Astrocyte (in vitro differentiated cells and primary cell): ENCODE measurements at regions not wholly inside any gene's neighbourhood (a gene's known extent, or its start where the extent isn't known, plus 50 kb on each side); places are given as distances from the start of the nearest gene placed in this dataset.

Source experiments
- EZH2 ChIP-seq: IDR thresholded peaks from 2 replicates; pipeline ENCODE4 v1.6.1; 2012; ENCODE audit warnings: mild to moderate bottlenecking, low read length, inconsistent platforms; ENCODE audit not compliant: insufficient read depth
- TF ChIP-seq, protein P1 (sequence below): IDR thresholded peaks from 2 replicates; pipeline ENCODE4 v1.5.1; 2011; ENCODE audit warnings: low read depth, mild to moderate bottlenecking, inconsistent platforms, low read length, moderate library complexity; ENCODE audit not compliant: insufficient read depth

DNA sequence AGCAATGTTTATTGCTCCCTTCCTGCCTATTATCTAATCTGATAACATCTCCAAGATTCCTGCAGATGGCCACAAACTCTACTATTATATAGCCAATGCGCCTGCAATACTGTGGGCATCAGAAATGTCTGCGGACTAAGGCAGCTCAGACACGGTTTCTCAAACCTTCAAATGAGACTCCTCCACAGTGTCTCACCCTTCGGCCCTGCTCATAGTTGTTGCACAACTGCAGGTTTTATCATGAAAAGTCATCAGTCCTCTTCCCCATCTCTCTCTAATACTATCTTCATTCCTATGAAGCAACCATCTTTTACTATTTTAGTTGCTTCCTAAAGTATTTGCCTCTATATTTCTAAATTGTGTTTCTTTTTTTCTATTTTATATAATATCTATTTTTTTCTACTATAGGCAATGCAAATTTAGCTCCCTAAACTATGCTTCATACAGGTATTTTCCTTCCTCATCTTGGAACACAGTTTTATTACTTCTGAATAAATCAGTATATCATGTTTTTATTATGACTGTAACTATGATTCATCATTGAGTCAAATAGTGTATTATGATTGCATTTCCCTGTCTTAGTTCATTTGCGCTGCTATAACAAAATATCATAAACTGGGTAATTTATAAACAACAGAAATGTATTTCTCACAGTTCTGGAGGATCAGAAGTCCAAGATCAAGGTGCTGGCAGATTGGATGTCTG is 129.7 kb upstream of the EDNRA start:
- TF ChIP-seq, protein P1, sequence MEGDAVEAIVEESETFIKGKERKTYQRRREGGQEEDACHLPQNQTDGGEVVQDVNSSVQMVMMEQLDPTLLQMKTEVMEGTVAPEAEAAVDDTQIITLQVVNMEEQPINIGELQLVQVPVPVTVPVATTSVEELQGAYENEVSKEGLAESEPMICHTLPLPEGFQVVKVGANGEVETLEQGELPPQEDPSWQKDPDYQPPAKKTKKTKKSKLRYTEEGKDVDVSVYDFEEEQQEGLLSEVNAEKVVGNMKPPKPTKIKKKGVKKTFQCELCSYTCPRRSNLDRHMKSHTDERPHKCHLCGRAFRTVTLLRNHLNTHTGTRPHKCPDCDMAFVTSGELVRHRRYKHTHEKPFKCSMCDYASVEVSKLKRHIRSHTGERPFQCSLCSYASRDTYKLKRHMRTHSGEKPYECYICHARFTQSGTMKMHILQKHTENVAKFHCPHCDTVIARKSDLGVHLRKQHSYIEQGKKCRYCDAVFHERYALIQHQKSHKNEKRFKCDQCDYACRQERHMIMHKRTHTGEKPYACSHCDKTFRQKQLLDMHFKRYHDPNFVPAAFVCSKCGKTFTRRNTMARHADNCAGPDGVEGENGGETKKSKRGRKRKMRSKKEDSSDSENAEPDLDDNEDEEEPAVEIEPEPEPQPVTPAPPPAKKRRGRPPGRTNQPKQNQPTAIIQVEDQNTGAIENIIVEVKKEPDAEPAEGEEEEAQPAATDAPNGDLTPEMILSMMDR: no peak
- TF ChIP-seq EZH2: no peak
